ENCODE measurements at regions not wholly inside any gene's neighbourhood (a gene's known extent, or its start where the extent isn't known, plus 50 kb on each side); places are given as distances from the start of the nearest gene placed in this dataset.

DNA sequence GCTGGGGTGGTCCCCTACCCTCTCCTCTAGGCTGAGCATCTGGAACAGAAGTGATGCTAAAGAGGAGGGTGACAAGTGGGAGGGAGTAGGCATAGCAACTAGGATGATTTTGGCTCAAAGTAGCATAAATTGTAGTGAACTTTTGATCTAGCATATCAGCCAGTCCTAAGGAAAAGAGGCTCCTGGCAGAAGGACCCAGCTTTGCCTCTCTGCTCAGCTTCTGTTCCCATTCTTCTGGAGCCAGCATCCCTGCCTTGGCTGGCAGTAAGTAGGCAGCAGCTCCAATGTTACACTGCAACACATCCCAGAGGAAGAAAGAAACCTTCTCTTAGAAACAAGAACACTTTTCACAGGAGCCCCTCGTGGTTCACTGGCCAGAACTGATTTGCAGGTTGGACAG, 487.0 kb downstream of the MTRR start:
- Histone ChIP-seq H3K27ac (ENCODE audit: low read depth in 1 of 2, low read length in 1 of 2) (no peak overlapping the region), H3K9ac (ENCODE audit: insufficient read depth in 1 of 2, low read length in 2 of 2) (no peak overlapping the region), H3K9me3 (ENCODE audit: control insufficient read depth in 4 of 4, insufficient read depth in 3 of 4, low read length in 3 of 4) (peaks cover 0 to 2% (median 0%) of the 10 kb centered on the region in 4 donors), H3K27me3 (ENCODE audit: control insufficient read depth in 3 of 3, insufficient read depth in 3 of 3, low read length in 2 of 3) (no peaks in the 10 kb centered on the region), H3K4me3 (no peak overlapping the region), H3K4me1 (ENCODE audit: control insufficient read depth in 5 of 5, insufficient read depth in 5 of 5, low read length in 5 of 5) (no peaks in the 10 kb centered on the region), H3K36me3 (ENCODE audit: control insufficient read depth in 4 of 4, insufficient read depth in 4 of 4, low read length in 4 of 4) (no peaks in the 10 kb centered on the region)
- WGBS, 2 donors, result 41 to 68% methylated on average over 1 of the region's 1 CpG
- ATAC-seq (ENCODE audit: insufficient read depth, low FRiP score) (no peak), DNase-seq (no peak)
- no peak for TF ChIP-seq CTCF (IDR thresholded peaks at IDR 0.05; ENCODE audit: control extremely low read depth, extremely low read depth)

GRCh38 chr5:8360012-8360411, 491.1 kb downstream of the MTRR start:
- Histone ChIP-seq H3K9me3 (ENCODE audit: control insufficient read depth in 4 of 4, insufficient read depth in 3 of 4, low read length in 3 of 4) (peaks cover 0 to 2% (median 0%) of the 10 kb centered on the region in 4 donors), H3K4me3 (no peak overlapping the region), H3K36me3 (ENCODE audit: control insufficient read depth in 4 of 4, insufficient read depth in 4 of 4, low read length in 4 of 4) (no peaks in the 10 kb centered on the region), H3K27me3 (ENCODE audit: control insufficient read depth in 3 of 3, insufficient read depth in 3 of 3, low read length in 2 of 3) (no peaks in the 10 kb centered on the region), H3K4me1 (ENCODE audit: control insufficient read depth in 5 of 5, insufficient read depth in 5 of 5, low read length in 5 of 5) (no peaks in the 10 kb centered on the region), H3K27ac (ENCODE audit: low read depth in 1 of 2, low read length in 1 of 2) (no peak overlapping the region), H3K9ac (ENCODE audit: insufficient read depth in 1 of 2, low read length in 2 of 2) (no peak overlapping the region)
- ATAC-seq (ENCODE audit: insufficient read depth, low FRiP score) (no peak), DNase-seq (no peak)
- 34 to 37% methylated on average over 2 of the region's 2 CpGs for WGBS, 2 donors
- no peak for TF ChIP-seq CTCF (IDR thresholded peaks at IDR 0.05; ENCODE audit: control extremely low read depth, extremely low read depth)

- Histone ChIP-seq H3K9me3 (ENCODE audit: control insufficient read depth in 4 of 4, insufficient read depth in 3 of 4, low read length in 3 of 4) (peaks cover 0 to 2% (median 0%) of the 10 kb centered on the region in 4 donors), H3K4me1 (ENCODE audit: control insufficient read depth in 5 of 5, insufficient read depth in 5 of 5, low read length in 5 of 5) (no peaks in the 10 kb centered on the region), H3K4me3 (no peak overlapping the region), H3K27me3 (ENCODE audit: control insufficient read depth in 3 of 3, insufficient read depth in 3 of 3, low read length in 2 of 3) (no peaks in the 10 kb centered on the region), H3K9ac (ENCODE audit: insufficient read depth in 1 of 2, low read length in 2 of 2) (no peak overlapping the region), H3K27ac (ENCODE audit: low read depth in 1 of 2, low read length in 1 of 2) (no peak overlapping the region), H3K36me3 (ENCODE audit: control insufficient read depth in 4 of 4, insufficient read depth in 4 of 4, low read length in 4 of 4) (no peaks in the 10 kb centered on the region)
- no peak for DNase-seq
- ATAC-seq (ENCODE audit: insufficient read depth, low FRiP score), result no peak
- TF ChIP-seq CTCF (IDR thresholded peaks at IDR 0.05; ENCODE audit: control extremely low read depth, extremely low read depth), result no peak
- WGBS, 2 donors, result 56 to 70% methylated on average over 1 of the region's 1 CpG
Measured at GRCh38 chr5:8362495-8362894, 493.5 kb downstream of the MTRR start.

DNA sequence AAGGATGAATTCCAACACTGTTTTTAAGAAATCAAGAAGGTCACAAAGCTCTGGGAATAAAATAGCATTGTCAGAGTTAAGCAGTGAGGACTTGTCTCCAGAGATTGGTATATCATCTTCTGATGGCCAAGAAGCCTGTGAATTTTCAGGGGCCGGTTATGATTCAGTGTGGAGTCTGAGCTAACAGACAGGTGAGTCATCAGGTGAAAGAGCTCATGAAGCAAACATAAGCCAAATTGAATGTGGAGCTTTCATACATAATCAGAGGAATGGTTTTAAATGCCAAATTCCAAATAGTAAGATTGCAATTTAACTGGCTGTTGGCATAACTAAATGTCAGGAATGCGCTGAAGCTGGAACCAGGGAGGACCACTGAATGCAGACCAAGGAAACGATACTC, 494.2 kb downstream of the MTRR start:
- Histone ChIP-seq H3K27ac (ENCODE audit: low read depth in 1 of 2, low read length in 1 of 2) (no peak overlapping the region), H3K9me3 (ENCODE audit: control insufficient read depth in 4 of 4, insufficient read depth in 3 of 4, low read length in 3 of 4) (peaks cover 0 to 2% (median 0%) of the 10 kb centered on the region in 4 donors), H3K27me3 (ENCODE audit: control insufficient read depth in 3 of 3, insufficient read depth in 3 of 3, low read length in 2 of 3) (no peaks in the 10 kb centered on the region), H3K9ac (ENCODE audit: insufficient read depth in 1 of 2, low read length in 2 of 2) (no peak overlapping the region), H3K4me3 (no peak overlapping the region), H3K4me1 (ENCODE audit: control insufficient read depth in 5 of 5, insufficient read depth in 5 of 5, low read length in 5 of 5) (no peaks in the 10 kb centered on the region), H3K36me3 (ENCODE audit: control insufficient read depth in 4 of 4, insufficient read depth in 4 of 4, low read length in 4 of 4) (no peaks in the 10 kb centered on the region)
- ATAC-seq (ENCODE audit: insufficient read depth, low FRiP score), result no peak
- WGBS, 2 donors, result 85 to 93% methylated on average over 3 of the region's 3 CpGs
- DNase-seq, result no peak
- TF ChIP-seq CTCF (IDR thresholded peaks at IDR 0.05; ENCODE audit: control extremely low read depth, extremely low read depth), result no peak

Data from lung (tissue), 11 donors.